Keratinocyte (primary cell): ENCODE measurements at regions not wholly inside any gene's neighbourhood (a gene's known extent, or its start where the extent isn't known, plus 50 kb on each side); places are given as distances from the start of the nearest gene placed in this dataset.

Experiments
- DNase-seq: peaks from one replicate; pipeline ENCODE4 v3.0.0-alpha.2; 2011; ENCODE audit warnings: low read depth, missing footprints, low spot score
- FAIRE-seq: peaks from 2 replicates; lab custom pipeline; 2011; peaks lifted over from hg19 to GRCh38; lab: Jason Lieb, UNC
- H2AFZ ChIP-seq: 2 replicates; pipeline ENCODE4 v1.6.0; 2012; ENCODE audit warnings: low read length, control low read depth, inconsistent platforms; ENCODE audit not compliant: control insufficient read depth
- H3K27ac ChIP-seq: 2 replicates; pipeline ENCODE4 v1.5.1; 2011; ENCODE audit warnings: low read length; ENCODE audit not compliant: control insufficient read depth, insufficient read depth
- H3K27me3 ChIP-seq: 3 replicates; pipeline ENCODE4 v1.6.0; 2011; ENCODE audit warnings: low read length; ENCODE audit not compliant: control insufficient read depth, insufficient read depth; ENCODE audit errors: extremely low read depth
- H3K36me3 ChIP-seq, 2 experiments: 2 replicates in 1 of 2; 3 replicates in 1 of 2; pipeline ENCODE4 v1.5.1; 2011; ENCODE audit warnings: low read length in 2 of 2, mild to moderate bottlenecking in 1 of 2; ENCODE audit not compliant: control insufficient read depth in 2 of 2, insufficient read depth in 2 of 2; ENCODE audit errors: extremely low read depth in 1 of 2
- H3K4me1 ChIP-seq: 3 replicates; pipeline ENCODE4 v1.5.1; 2011; ENCODE audit warnings: low read length; ENCODE audit not compliant: control insufficient read depth, insufficient read depth; ENCODE audit errors: extremely low read depth
- H3K4me2 ChIP-seq: 3 replicates; pipeline ENCODE4 v1.6.0; 2011; ENCODE audit warnings: low read depth, low read length; ENCODE audit not compliant: control insufficient read depth, insufficient read depth; ENCODE audit errors: extremely low read depth
- H3K4me3 ChIP-seq, 3 experiments: fragments of 200-600 bp in 1 of 3; sonication (generic) in 1 of 3; 2 replicates in 2 of 3; 3 replicates in 1 of 3; pipeline ENCODE4 v1.5.1; 2011 to 2016; ENCODE audit warnings: low read length in 3 of 3, mild to moderate bottlenecking in 3 of 3, control low read depth in 2 of 3, inconsistent platforms in 1 of 3, low read depth in 1 of 3, mixed read lengths in 1 of 3, mixed run types in 1 of 3, moderate library complexity in 1 of 3; ENCODE audit not compliant: control insufficient read depth in 2 of 3, insufficient read depth in 2 of 3; ENCODE audit errors: extremely low read depth in 1 of 3
- H3K79me2 ChIP-seq: 2 replicates; pipeline ENCODE4 v1.6.0; 2012; ENCODE audit warnings: low read length; ENCODE audit not compliant: control insufficient read depth, insufficient read depth
- H3K9ac ChIP-seq: 3 replicates; pipeline ENCODE4 v1.6.0; 2011; ENCODE audit warnings: low read length; ENCODE audit not compliant: control insufficient read depth, insufficient read depth; ENCODE audit errors: extremely low read depth
- H3K9me1 ChIP-seq: 3 replicates; pipeline ENCODE4 v1.6.0; 2011; ENCODE audit warnings: low read length; ENCODE audit not compliant: control insufficient read depth, insufficient read depth; ENCODE audit errors: extremely low read depth
- H3K9me3 ChIP-seq: 2 replicates; pipeline ENCODE4 v1.5.1; 2012; ENCODE audit warnings: low read depth, low read length; ENCODE audit not compliant: control insufficient read depth
- H4K20me1 ChIP-seq: 3 replicates; pipeline ENCODE4 v1.6.0; 2011; ENCODE audit warnings: low read length; ENCODE audit not compliant: control insufficient read depth, insufficient read depth; ENCODE audit errors: extremely low read depth
- CTCF ChIP-seq, 3 experiments: IDR thresholded peaks in 1 of 3; conservative IDR thresholded peaks in 1 of 3; optimal IDR thresholded peaks in 1 of 3; 2 replicates in 2 of 3; 3 replicates in 1 of 3; pipeline versions ENCODE3 to v1.5.1; 2011; ENCODE audit warnings: low read length in 3 of 3, mild to moderate bottlenecking in 3 of 3, moderate library complexity in 2 of 3, control low read depth in 1 of 3, inconsistent platforms in 1 of 3; ENCODE audit not compliant: insufficient read depth in 2 of 3; ENCODE audit errors: extremely low read depth in 1 of 3
- EZH2 ChIP-seq: IDR thresholded peaks from one replicate; pipeline ENCODE4 v1.6.1; 2012; ENCODE audit warnings: inconsistent platforms, mild to moderate bottlenecking, low read length, moderate library complexity
- dilution Hi-C: fragments of 300-500 bp; cut with MboI; formaldehyde crosslinking; loops from one replicate; pipeline ENCODE4 v1.7.0; 2020; ENCODE audit warnings: low sequenced_read_pairs; ENCODE audit not compliant: extremely low pct_ligation_motif_present

GRCh38 chr5:93311881-93312280 is 269.1 kb downstream of the NR2F1-AS1 start:
- Histone ChIP-seq H4K20me1 (no peaks in the 10 kb centered on the region), H3K36me3 (no peaks in the 10 kb centered on the region), H3K79me2 (no peaks in the 10 kb centered on the region), H3K27ac (no peak overlapping the region), H3K27me3 (no peaks in the 10 kb centered on the region), H3K4me2 (no peak overlapping the region), H3K9me3 (peaks cover 3% of the 10 kb centered on the region), H3K9ac (no peak overlapping the region), H3K9me1 (no peaks in the 10 kb centered on the region), H3K4me3 (no peak overlapping the region), H3K4me1 (peaks cover 9% of the 10 kb centered on the region), H2AFZ (no peak overlapping the region)
- dilution Hi-C loops = no loop called here
- TF ChIP-seq CTCF (optimal IDR thresholded peaks at IDR 0.05 in 1 of 3, IDR thresholded peaks at IDR 0.05 in 1 of 3, conservative IDR thresholded peaks at IDR 0.05 in 1 of 3; ENCODE audit: extremely low read depth in 1 of 3, insufficient read depth in 2 of 3, low read length in 3 of 3) = no peak
- TF ChIP-seq EZH2 = no peak
- DNase-seq = no peak
- no peak for FAIRE-seq

DNA sequence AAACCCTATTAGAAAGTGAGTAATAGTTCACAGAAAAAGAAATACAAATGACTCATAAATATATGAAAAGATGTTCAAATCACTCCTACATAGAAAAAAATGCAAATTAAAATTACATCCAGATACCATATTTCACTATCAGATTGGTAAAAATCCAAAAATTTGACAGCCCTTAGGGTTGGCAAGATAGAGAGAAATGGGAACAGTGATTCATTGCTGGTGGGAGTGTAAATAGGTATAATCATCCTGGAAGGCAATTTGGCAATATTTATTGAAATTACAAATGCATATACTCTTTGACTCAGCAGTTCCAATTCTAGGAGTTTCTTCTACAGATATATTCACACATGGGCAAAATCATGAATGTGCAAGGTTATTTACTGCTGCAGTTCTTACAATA is 273.5 kb downstream of the NR2F1-AS1 start:
- no peaks in the 10 kb centered on the region for H3K36me3 ChIP-seq
- no peaks in the 10 kb centered on the region for H3K9me3 ChIP-seq
- dilution Hi-C loops = no loop called here
- no peak for FAIRE-seq
- TF ChIP-seq EZH2 = no peak
- no peak for TF ChIP-seq CTCF (optimal IDR thresholded peaks at IDR 0.05 in 1 of 3, IDR thresholded peaks at IDR 0.05 in 1 of 3, conservative IDR thresholded peaks at IDR 0.05 in 1 of 3; ENCODE audit: extremely low read depth in 1 of 3, insufficient read depth in 2 of 3, low read length in 3 of 3)
- H4K20me1 ChIP-seq = no peaks in the 10 kb centered on the region
- H3K9ac ChIP-seq = no peak overlapping the region
- no peaks in the 10 kb centered on the region for H3K79me2 ChIP-seq
- H3K4me3 ChIP-seq = no peak overlapping the region
- no peak overlapping the region for H3K4me2 ChIP-seq
- peaks cover 9% of the 10 kb centered on the region for H3K4me1 ChIP-seq
- H2AFZ ChIP-seq = no peak overlapping the region
- no peaks in the 10 kb centered on the region for H3K27me3 ChIP-seq
- no peak for DNase-seq
- H3K9me1 ChIP-seq = no peaks in the 10 kb centered on the region
- H3K27ac ChIP-seq = no peak overlapping the region
